ENCODE measurements at regions not wholly inside any gene's neighbourhood (a gene's known extent, or its start where the extent isn't known, plus 50 kb on each side); places are given as distances from the start of the nearest gene placed in this dataset.

- no peak for TF ChIP-seq NFE2L2 (conservative IDR thresholded peaks at IDR 0.05; ENCODE audit: low read length)
- no peak for TF ChIP-seq POLR2A (IDR thresholded peaks at IDR 0.05; ENCODE audit: low read length)
- no peak for TF ChIP-seq CTCF (IDR thresholded peaks at IDR 0.05)
- TF ChIP-seq FOSL2 (IDR thresholded peaks at IDR 0.05), result no peak
- TF ChIP-seq FOSL2 (CRISPR knock-in tag; IDR thresholded peaks at IDR 0.05), result no peak
- no peak for TF ChIP-seq REST (IDR thresholded peaks at IDR 0.05)
- TF ChIP-seq EP300 (IDR thresholded peaks at IDR 0.05), result no peak
- TF ChIP-seq HOXB5 (CRISPR knock-in tag; IDR thresholded peaks at IDR 0.05), result no peak
- TF ChIP-seq MAX (IDR thresholded peaks at IDR 0.05), result no peak
- TF ChIP-seq E2F6 (IDR thresholded peaks at IDR 0.05; ENCODE audit: borderline replicate concordance, low read depth), result no peak
- TF ChIP-seq RFX5 (IDR thresholded peaks at IDR 0.05), result no peak
- TF ChIP-seq ELK1 (IDR thresholded peaks at IDR 0.05; ENCODE audit: low read depth, low read length), result no peak
Measured at GRCh38 chr6:65876668-65877067, 169.6 kb upstream of the EYS start.

Data from A549 (cell line).